ENCODE measurements at regions not wholly inside any gene's neighbourhood (a gene's known extent, or its start where the extent isn't known, plus 50 kb on each side); places are given as distances from the start of the nearest gene placed in this dataset.

- no peak for TF ChIP-seq CTCF (IDR thresholded peaks at IDR 0.05)
- TF ChIP-seq POLR2A (IDR thresholded peaks at IDR 0.05) = no peak
Observed at GRCh38 chr6:119716668-119717270, 367.2 kb upstream of the MAN1A1 start.

Data from Peyer's patch (tissue), 4 donors.